Activated naive CD8-positive, alpha-beta T cell treated with anti-CD3 and anti-CD28 coated beads, Interleukin-2, amount 50 U/mL, for 24 hours (primary cell): ENCODE measurements at regions not wholly inside any gene's neighbourhood (a gene's known extent, or its start where the extent isn't known, plus 50 kb on each side); places are given as distances from the start of the nearest gene placed in this dataset.

Experiments
- ATAC-seq: fragments of 150-1000 bp; cut with Tn5 transposase; one replicate; pipeline ENCODE4 v1.10.0; 2021
- DNase-seq: peaks from one replicate; pipeline ENCODE4 v3.0.0; 2021
- H3K27ac Mint-ChIP-seq: one replicate; pipeline ENCODE4 v1.8.0; 2021; ENCODE audit warnings: mild to moderate bottlenecking, mixed read lengths
- H3K27me3 Mint-ChIP-seq: one replicate; pipeline ENCODE4 v1.8.0; 2021; ENCODE audit warnings: mixed read lengths
- H3K36me3 Mint-ChIP-seq: one replicate; pipeline ENCODE4 v1.8.0; 2021; ENCODE audit warnings: low read depth, mixed read lengths
- H3K4me1 Mint-ChIP-seq: one replicate; pipeline ENCODE4 v1.8.0; 2021; ENCODE audit warnings: mixed read lengths
- H3K4me3 Mint-ChIP-seq: one replicate; pipeline ENCODE4 v1.8.0; 2021; ENCODE audit warnings: mild to moderate bottlenecking, moderate library complexity, mixed read lengths
- H3K9me3 Mint-ChIP-seq: one replicate; pipeline ENCODE4 v1.8.0; 2021; ENCODE audit warnings: mixed read lengths

- H3K27me3 Mint-ChIP-seq, result peaks cover 6% of the 10 kb centered on the region
- no peak overlapping the region for H3K4me3 Mint-ChIP-seq
- no peaks in the 10 kb centered on the region for H3K36me3 Mint-ChIP-seq
- H3K9me3 Mint-ChIP-seq, result no peaks in the 10 kb centered on the region
- no peak for ATAC-seq
- DNase-seq, result no peak
- H3K27ac Mint-ChIP-seq, result no peak overlapping the region
- no peaks in the 10 kb centered on the region for H3K4me1 Mint-ChIP-seq
Observed at GRCh38 chr17:33352526-33352925, 59.4 kb upstream of the ASIC2 start.

- DNase-seq (no peak), ATAC-seq (no peak)
- no peak overlapping the region for H3K27ac Mint-ChIP-seq
- H3K9me3 Mint-ChIP-seq, result no peaks in the 10 kb centered on the region
- no peak overlapping the region for H3K4me3 Mint-ChIP-seq
- H3K4me1 Mint-ChIP-seq, result no peaks in the 10 kb centered on the region
- no peaks in the 10 kb centered on the region for H3K36me3 Mint-ChIP-seq
- peaks cover 6% of the 10 kb centered on the region for H3K27me3 Mint-ChIP-seq
Observed at GRCh38 chr17:33356266-33356665, 63.2 kb upstream of the ASIC2 start.

- H3K4me3 Mint-ChIP-seq, result no peak overlapping the region
- ATAC-seq, result no peak
- H3K4me1 Mint-ChIP-seq, result no peaks in the 10 kb centered on the region
- no peaks in the 10 kb centered on the region for H3K36me3 Mint-ChIP-seq
- no peak for DNase-seq
- peaks cover 3% of the 10 kb centered on the region for H3K27me3 Mint-ChIP-seq
- H3K27ac Mint-ChIP-seq, result no peak overlapping the region
- peaks cover 4% of the 10 kb centered on the region for H3K9me3 Mint-ChIP-seq
Observed at GRCh38 chr17:33363475-33363874, 70.4 kb upstream of the ASIC2 start.

GRCh38 chr17:33366960-33367359 is 73.9 kb upstream of the ASIC2 start:
- Mint-ChIP-seq H3K9me3 (peaks cover 4% of the 10 kb centered on the region), H3K4me1 (no peaks in the 10 kb centered on the region), H3K27ac (no peak overlapping the region), H3K27me3 (peaks cover 5% of the 10 kb centered on the region), H3K36me3 (no peaks in the 10 kb centered on the region), H3K4me3 (no peak overlapping the region)
- ATAC-seq (no peak), DNase-seq (no peak)

- Mint-ChIP-seq H3K9me3 (peaks cover 4% of the 10 kb centered on the region), H3K27me3 (peaks cover 5% of the 10 kb centered on the region), H3K4me3 (no peak overlapping the region), H3K36me3 (no peaks in the 10 kb centered on the region), H3K4me1 (no peaks in the 10 kb centered on the region), H3K27ac (no peak overlapping the region)
- ATAC-seq (no peak), DNase-seq (no peak)
Observed at GRCh38 chr17:33369149-33369548, 76.1 kb upstream of the ASIC2 start.

- ATAC-seq (no peak), DNase-seq (no peak)
- Mint-ChIP-seq H3K36me3 (no peaks in the 10 kb centered on the region), H3K9me3 (peaks cover 4% of the 10 kb centered on the region), H3K4me1 (no peaks in the 10 kb centered on the region), H3K27ac (no peak overlapping the region), H3K4me3 (no peak overlapping the region), H3K27me3 (peaks cover 5% of the 10 kb centered on the region)
Observed at GRCh38 chr17:33369876-33370275, 76.8 kb upstream of the ASIC2 start.

- H3K9me3 Mint-ChIP-seq, result peaks cover 4% of the 10 kb centered on the region
- H3K4me3 Mint-ChIP-seq, result no peak overlapping the region
- H3K4me1 Mint-ChIP-seq, result no peaks in the 10 kb centered on the region
- peaks cover 5% of the 10 kb centered on the region for H3K27me3 Mint-ChIP-seq
- no peak for ATAC-seq
- DNase-seq, result no peak
- H3K36me3 Mint-ChIP-seq, result no peaks in the 10 kb centered on the region
- no peak overlapping the region for H3K27ac Mint-ChIP-seq
Observed at GRCh38 chr17:33370401-33370800, 77.3 kb upstream of the ASIC2 start.

GRCh38 chr17:33371377-33371776 is 78.3 kb upstream of the ASIC2 start:
- DNase-seq, result no peak
- Mint-ChIP-seq H3K4me3 (no peak overlapping the region), H3K27ac (no peak overlapping the region), H3K27me3 (peaks cover 4% of the 10 kb centered on the region), H3K9me3 (peaks cover 1% of the 10 kb centered on the region), H3K4me1 (no peaks in the 10 kb centered on the region), H3K36me3 (no peaks in the 10 kb centered on the region)
- no peak for ATAC-seq

GRCh38 chr17:33373273-33373672 is 80.2 kb upstream of the ASIC2 start:
- no peaks in the 10 kb centered on the region for H3K9me3 Mint-ChIP-seq
- H3K27me3 Mint-ChIP-seq, result peaks cover 2% of the 10 kb centered on the region
- no peaks in the 10 kb centered on the region for H3K4me1 Mint-ChIP-seq
- no peaks in the 10 kb centered on the region for H3K36me3 Mint-ChIP-seq
- ATAC-seq (no peak), DNase-seq (no peak)
- no peak overlapping the region for H3K4me3 Mint-ChIP-seq
- H3K27ac Mint-ChIP-seq, result no peak overlapping the region

GRCh38 chr17:33375103-33375502 is 82.0 kb upstream of the ASIC2 start:
- H3K9me3 Mint-ChIP-seq, result no peaks in the 10 kb centered on the region
- no peak overlapping the region for H3K27ac Mint-ChIP-seq
- no peak overlapping the region for H3K4me3 Mint-ChIP-seq
- no peaks in the 10 kb centered on the region for H3K4me1 Mint-ChIP-seq
- no peak for DNase-seq
- no peak for ATAC-seq
- H3K36me3 Mint-ChIP-seq, result no peaks in the 10 kb centered on the region
- peaks cover 2% of the 10 kb centered on the region for H3K27me3 Mint-ChIP-seq

GRCh38 chr17:33375783-33376182 is 82.7 kb upstream of the ASIC2 start:
- Mint-ChIP-seq H3K27me3 (peaks cover 2% of the 10 kb centered on the region), H3K4me1 (no peaks in the 10 kb centered on the region), H3K9me3 (no peaks in the 10 kb centered on the region), H3K27ac (no peak overlapping the region), H3K4me3 (no peak overlapping the region), H3K36me3 (no peaks in the 10 kb centered on the region)
- no peak for ATAC-seq
- DNase-seq, result no peak

- H3K4me3 Mint-ChIP-seq, result no peak overlapping the region
- H3K27ac Mint-ChIP-seq, result no peak overlapping the region
- H3K36me3 Mint-ChIP-seq, result no peaks in the 10 kb centered on the region
- no peaks in the 10 kb centered on the region for H3K4me1 Mint-ChIP-seq
- no peaks in the 10 kb centered on the region for H3K27me3 Mint-ChIP-seq
- ATAC-seq, result no peak
- no peaks in the 10 kb centered on the region for H3K9me3 Mint-ChIP-seq
- DNase-seq, result no peak
Observed at GRCh38 chr17:33377837-33378595, 84.9 kb upstream of the ASIC2 start.

- no peak overlapping the region for H3K27ac Mint-ChIP-seq
- H3K9me3 Mint-ChIP-seq, result no peaks in the 10 kb centered on the region
- no peak for ATAC-seq
- H3K4me3 Mint-ChIP-seq, result no peak overlapping the region
- no peaks in the 10 kb centered on the region for H3K4me1 Mint-ChIP-seq
- DNase-seq, result no peak
- H3K36me3 Mint-ChIP-seq, result no peaks in the 10 kb centered on the region
- H3K27me3 Mint-ChIP-seq, result peaks cover 2% of the 10 kb centered on the region
Observed at GRCh38 chr17:33381201-33381600, 88.1 kb upstream of the ASIC2 start.

GRCh38 chr17:33383488-33384023 is 90.5 kb upstream of the ASIC2 start:
- no peaks in the 10 kb centered on the region for H3K4me1 Mint-ChIP-seq
- H3K27me3 Mint-ChIP-seq, result peaks cover 3% of the 10 kb centered on the region
- no peak overlapping the region for H3K27ac Mint-ChIP-seq
- H3K4me3 Mint-ChIP-seq, result no peak overlapping the region
- ATAC-seq, result no peak
- no peaks in the 10 kb centered on the region for H3K9me3 Mint-ChIP-seq
- no peak for DNase-seq
- H3K36me3 Mint-ChIP-seq, result no peaks in the 10 kb centered on the region

- no peaks in the 10 kb centered on the region for H3K9me3 Mint-ChIP-seq
- DNase-seq, result no peak
Observed at GRCh38 chr17:33385133-33385532, 92.0 kb upstream of the ASIC2 start.

GRCh38 chr17:33385713-33386112 is 92.6 kb upstream of the ASIC2 start:
- H3K4me1 Mint-ChIP-seq, result no peaks in the 10 kb centered on the region
- no peaks in the 10 kb centered on the region for H3K9me3 Mint-ChIP-seq
- ATAC-seq (no peak), DNase-seq (no peak)
- H3K27ac Mint-ChIP-seq, result no peak overlapping the region
- H3K4me3 Mint-ChIP-seq, result no peak overlapping the region
- H3K36me3 Mint-ChIP-seq, result no peaks in the 10 kb centered on the region
- peaks cover 3% of the 10 kb centered on the region for H3K27me3 Mint-ChIP-seq

More at GRCh38 chr17:33385133-33385532, 92.0 kb upstream of the ASIC2 start:
- peaks cover 3% of the 10 kb centered on the region for H3K27me3 Mint-ChIP-seq
- H3K4me1 Mint-ChIP-seq, result no peaks in the 10 kb centered on the region
- ATAC-seq, result no peak
- no peaks in the 10 kb centered on the region for H3K36me3 Mint-ChIP-seq
- H3K4me3 Mint-ChIP-seq, result no peak overlapping the region
- H3K27ac Mint-ChIP-seq, result no peak overlapping the region
